Caco-2 (cell line): ENCODE measurements at regions not wholly inside any gene's neighbourhood (a gene's known extent, or its start where the extent isn't known, plus 50 kb on each side); places are given as distances from the start of the nearest gene placed in this dataset.
"Not testable (repeated sequence)": the region's sequence is repeated elsewhere in the genome, so short reads cannot be mapped to it uniquely, and the experiment has no call there.

ENCODE experiments used
- BruUV-seq: library from RNA; stranded (reverse); fragments of 400-500 nt; replicated peaks from 2 replicates; lab custom pipeline; 2021; lab: Mats Ljungman, UMichigan
- CTCF ChIA-PET: fragments of 300-600 bp; sonication (Branson Sonifier 250); formaldehyde crosslinking; loops from one replicate; lab custom pipeline; 2022; ENCODE audit warnings: antibody characterized with exemption; lab: Charles Lee
- POLR2A ChIA-PET: fragments of 300-600 bp; sonication (Branson Sonifier 250); formaldehyde crosslinking; loops from one replicate; lab custom pipeline; 2022; ENCODE audit warnings: antibody characterized with exemption; lab: Charles Lee
- DNase-seq, 2 experiments: peaks; one replicate each; pipeline versions ENCODE4 v3.0.0 to v3.0.0-alpha.2; 2020 to 2022
- H3K27me3 ChIP-seq: replicated peaks from 2 replicates; pipeline ENCODE4 v1.6.0; 2011; ENCODE audit warnings: low read length; ENCODE audit not compliant: control insufficient read depth, insufficient read depth
- H3K36me3 ChIP-seq: 2 replicates; pipeline ENCODE4 v1.5.1; 2011; ENCODE audit warnings: low read length; ENCODE audit not compliant: control insufficient read depth, insufficient read depth
- H3K4me1 ChIP-seq: fragments of 250-450 bp; sonication (Bioruptor Pico); 2 replicates; pipeline ENCODE4 v1.5.1; 2020; ENCODE audit warnings: mild to moderate bottlenecking
- H3K4me3 ChIP-seq: 2 replicates; pipeline ENCODE4 v1.5.1; 2011; ENCODE audit warnings: low read depth, mild to moderate bottlenecking, control low read depth, low read length
- H3K9me3 ChIP-seq: fragments of 250-450 bp; sonication (Bioruptor Pico); 2 replicates; pipeline ENCODE4 v1.5.1; 2020; ENCODE audit warnings: mild to moderate bottlenecking, moderate library complexity
- H3K27ac Mint-ChIP-seq: one replicate; pipeline ENCODE4 v1.8.0; 2022; ENCODE audit warnings: mixed read lengths; ENCODE audit not compliant: unreplicated experiment
- H3K27me3 Mint-ChIP-seq: one replicate; pipeline ENCODE4 v1.8.0; 2022; ENCODE audit warnings: mixed read lengths; ENCODE audit not compliant: insufficient read depth, unreplicated experiment
- H3K36me3 Mint-ChIP-seq: one replicate; pipeline ENCODE4 v1.8.0; 2022; ENCODE audit warnings: mild to moderate bottlenecking, mixed read lengths; ENCODE audit not compliant: insufficient read depth, unreplicated experiment
- H3K4me1 Mint-ChIP-seq: one replicate; pipeline ENCODE4 v1.8.0; 2022; ENCODE audit warnings: low read depth, mixed read lengths; ENCODE audit not compliant: unreplicated experiment
- H3K4me3 Mint-ChIP-seq: one replicate; pipeline ENCODE4 v1.8.0; 2022; ENCODE audit warnings: mild to moderate bottlenecking, moderate library complexity, mixed read lengths; ENCODE audit not compliant: unreplicated experiment
- H3K9me3 Mint-ChIP-seq: one replicate; pipeline ENCODE4 v1.8.0; 2022; ENCODE audit warnings: mixed read lengths; ENCODE audit not compliant: unreplicated experiment
- intact Hi-C: fragments of 100-400 bp; cut with micrococcal nuclease; formaldehyde crosslinking; loops from one replicate; pipeline ENCODE4 v1.10.0; 2022; ENCODE audit not compliant: unreplicated experiment
- TF ChIP-seq, protein P1 (sequence below), 2 experiments: fragments of 200-600 bp in 1 of 2; IDR thresholded peaks; 1 replicate in 1 of 2; 2 replicates in 1 of 2; pipeline versions ENCODE4 v1.5.1 to v1.8.0; 2011 to 2022; ENCODE audit warnings: antibody characterized with exemption in 1 of 2, control low read depth in 1 of 2, inconsistent platforms in 1 of 2, low read depth in 1 of 2, low read length in 1 of 2, mild to moderate bottlenecking in 1 of 2, moderate library complexity in 1 of 2; ENCODE audit not compliant: insufficient read depth in 1 of 2, severe bottlenecking in 1 of 2, unreplicated experiment in 1 of 2

DNA sequence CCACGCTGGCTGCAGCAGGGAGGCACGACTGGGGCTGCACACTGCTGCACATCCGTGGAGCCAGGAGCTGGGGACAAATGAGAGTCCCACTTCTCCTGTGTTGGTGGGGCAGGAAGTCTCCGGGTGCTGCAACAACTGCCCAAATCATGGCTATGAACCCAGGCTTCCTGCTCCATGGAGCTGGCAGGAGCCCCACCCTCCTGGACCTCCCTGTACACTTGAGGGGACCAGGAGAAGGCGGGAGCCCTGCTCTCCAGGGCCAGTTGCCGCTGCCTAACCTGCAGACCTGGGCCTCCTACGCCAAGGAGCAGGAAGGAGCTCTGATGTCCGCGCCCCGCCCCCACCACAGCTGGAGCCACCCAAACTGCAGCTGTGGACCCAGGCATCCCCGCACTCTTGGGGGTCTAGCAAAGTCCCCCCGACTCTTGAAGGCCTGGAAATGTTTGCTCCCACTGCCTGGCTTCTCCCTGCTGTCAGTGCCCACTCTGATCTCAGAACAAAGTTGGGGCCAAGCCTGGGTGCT, 752.1 kb upstream of the PCDH20 start:
- CTCF ChIA-PET = no interaction called here
- H3K9me3 ChIP-seq = no peaks in the 10 kb centered on the region
- H3K4me3 ChIP-seq = no peak overlapping the region
- no peaks in the 10 kb centered on the region for H3K36me3 ChIP-seq
- intact Hi-C loops = no loop called here
- no peaks in the 10 kb centered on the region for H3K4me1 Mint-ChIP-seq
- TF ChIP-seq, protein P1, sequence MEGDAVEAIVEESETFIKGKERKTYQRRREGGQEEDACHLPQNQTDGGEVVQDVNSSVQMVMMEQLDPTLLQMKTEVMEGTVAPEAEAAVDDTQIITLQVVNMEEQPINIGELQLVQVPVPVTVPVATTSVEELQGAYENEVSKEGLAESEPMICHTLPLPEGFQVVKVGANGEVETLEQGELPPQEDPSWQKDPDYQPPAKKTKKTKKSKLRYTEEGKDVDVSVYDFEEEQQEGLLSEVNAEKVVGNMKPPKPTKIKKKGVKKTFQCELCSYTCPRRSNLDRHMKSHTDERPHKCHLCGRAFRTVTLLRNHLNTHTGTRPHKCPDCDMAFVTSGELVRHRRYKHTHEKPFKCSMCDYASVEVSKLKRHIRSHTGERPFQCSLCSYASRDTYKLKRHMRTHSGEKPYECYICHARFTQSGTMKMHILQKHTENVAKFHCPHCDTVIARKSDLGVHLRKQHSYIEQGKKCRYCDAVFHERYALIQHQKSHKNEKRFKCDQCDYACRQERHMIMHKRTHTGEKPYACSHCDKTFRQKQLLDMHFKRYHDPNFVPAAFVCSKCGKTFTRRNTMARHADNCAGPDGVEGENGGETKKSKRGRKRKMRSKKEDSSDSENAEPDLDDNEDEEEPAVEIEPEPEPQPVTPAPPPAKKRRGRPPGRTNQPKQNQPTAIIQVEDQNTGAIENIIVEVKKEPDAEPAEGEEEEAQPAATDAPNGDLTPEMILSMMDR (IDR thresholded peaks at IDR 0.05; ENCODE audit: insufficient read depth in 1 of 2, low read depth in 1 of 2, low read length in 1 of 2, severe bottlenecking in 1 of 2, unreplicated experiment in 1 of 2) = no peak
- no peak overlapping the region for H3K27ac Mint-ChIP-seq
- no peaks in the 10 kb centered on the region for H3K27me3 ChIP-seq
- H3K9me3 Mint-ChIP-seq = peaks cover 8% of the 10 kb centered on the region
- DNase-seq = no peak
- no TSS peak for BruUV-seq
- no peak overlapping the region for H3K4me3 Mint-ChIP-seq
- POLR2A ChIA-PET = no interaction called here
- H3K4me1 ChIP-seq = no peaks in the 10 kb centered on the region
- H3K36me3 Mint-ChIP-seq = no peaks in the 10 kb centered on the region
- H3K27me3 Mint-ChIP-seq = no peaks in the 10 kb centered on the region

DNA sequence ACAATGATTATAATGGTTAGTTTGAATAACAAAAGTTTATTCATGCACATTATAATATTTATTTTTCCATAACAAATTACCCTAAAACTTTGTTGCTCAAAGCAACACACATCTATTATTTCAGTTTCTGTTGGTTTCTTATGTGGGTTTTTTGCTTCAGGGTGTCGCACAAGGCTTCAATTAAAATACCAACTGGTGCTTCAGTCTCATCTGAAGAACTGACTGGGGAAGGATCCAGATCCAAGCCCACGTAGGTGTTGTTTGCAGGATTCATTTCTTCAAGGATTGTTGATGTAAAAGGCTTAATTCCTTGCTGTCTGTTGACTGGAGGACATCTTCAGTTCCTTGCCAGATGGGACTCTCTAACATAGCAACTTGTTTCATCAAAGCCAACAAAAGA, 747.2 kb upstream of the PCDH20 start:
- H3K36me3 Mint-ChIP-seq = no peaks in the 10 kb centered on the region
- DNase-seq = no peak
- H3K9me3 Mint-ChIP-seq = no peaks in the 10 kb centered on the region
- Histone ChIP-seq H3K27me3 (no peaks in the 10 kb centered on the region), H3K4me1 (no peaks in the 10 kb centered on the region), H3K36me3 (no peaks in the 10 kb centered on the region), H3K4me3 (no peak overlapping the region), H3K9me3 (no peaks in the 10 kb centered on the region)
- CTCF ChIA-PET = no interaction called here
- BruUV-seq = no TSS peak
- POLR2A ChIA-PET = no interaction called here
- TF ChIP-seq, protein P1 (IDR thresholded peaks at IDR 0.05; ENCODE audit: insufficient read depth in 1 of 2, low read depth in 1 of 2, low read length in 1 of 2, severe bottlenecking in 1 of 2, unreplicated experiment in 1 of 2) = no peak
- no peaks in the 10 kb centered on the region for H3K4me1 Mint-ChIP-seq
- H3K4me3 Mint-ChIP-seq = no peak overlapping the region
- H3K27ac Mint-ChIP-seq = no peak overlapping the region
- intact Hi-C loops = no loop called here
- no peaks in the 10 kb centered on the region for H3K27me3 Mint-ChIP-seq

DNA sequence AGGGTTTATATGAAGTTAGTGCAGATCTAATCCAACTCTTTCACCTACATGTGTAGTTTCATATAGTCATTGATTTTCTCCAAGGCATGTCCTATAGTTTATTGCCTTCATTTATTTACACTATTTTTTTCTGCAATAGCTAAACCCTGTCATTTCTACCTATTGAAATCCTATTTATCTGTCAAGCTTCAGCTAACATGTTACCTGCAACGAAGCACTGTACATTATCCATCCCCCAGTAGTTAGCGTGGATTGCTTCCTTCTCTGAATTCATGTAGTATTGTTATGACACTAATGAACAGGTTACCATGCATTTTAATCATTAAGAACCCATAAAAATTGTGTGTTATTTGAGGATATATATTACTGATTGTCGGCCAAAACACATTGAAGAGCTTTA, 742.9 kb upstream of the PCDH20 start:
- ChIA-PET POLR2A (no interaction called here), CTCF (no interaction called here)
- H3K27me3 Mint-ChIP-seq = no peaks in the 10 kb centered on the region
- no peaks in the 10 kb centered on the region for H3K36me3 Mint-ChIP-seq
- intact Hi-C loops = no loop called here
- no peaks in the 10 kb centered on the region for H3K9me3 ChIP-seq
- no peak overlapping the region for H3K4me3 Mint-ChIP-seq
- H3K27ac Mint-ChIP-seq = no peak overlapping the region
- H3K36me3 ChIP-seq = no peaks in the 10 kb centered on the region
- no peaks in the 10 kb centered on the region for H3K27me3 ChIP-seq
- DNase-seq = no peak
- TF ChIP-seq, protein P1 (IDR thresholded peaks at IDR 0.05; ENCODE audit: insufficient read depth in 1 of 2, low read depth in 1 of 2, low read length in 1 of 2, severe bottlenecking in 1 of 2, unreplicated experiment in 1 of 2) = no peak
- no peaks in the 10 kb centered on the region for H3K4me1 ChIP-seq
- peaks cover 12% of the 10 kb centered on the region for H3K9me3 Mint-ChIP-seq
- H3K4me1 Mint-ChIP-seq = peaks cover 10% of the 10 kb centered on the region
- no peak overlapping the region for H3K4me3 ChIP-seq
- no TSS peak for BruUV-seq

DNA sequence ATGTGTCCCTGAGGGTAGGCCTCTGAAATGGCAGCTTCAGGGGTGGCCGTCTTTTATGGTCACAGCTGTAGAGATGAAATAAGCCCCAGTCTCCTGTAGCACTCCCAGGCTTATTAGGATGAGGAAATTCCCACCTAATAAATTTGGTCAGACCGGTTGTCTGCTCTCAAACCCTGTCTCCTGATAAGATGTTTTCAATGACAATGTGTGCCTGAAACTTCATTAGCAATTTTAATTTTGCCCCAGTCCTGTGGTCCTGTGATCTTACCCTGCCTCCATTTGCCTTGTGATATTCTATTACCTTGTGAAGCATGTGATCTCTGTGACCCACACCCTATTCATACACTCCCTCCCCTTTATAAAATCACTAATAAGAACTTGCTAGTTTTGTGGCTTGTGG, 736.1 kb upstream of the PCDH20 start:
- DNase-seq, H3K9me3 ChIP-seq, H3K4me3 ChIP-seq, H3K27me3 Mint-ChIP-seq, intact Hi-C loops, H3K36me3 Mint-ChIP-seq, H3K36me3 ChIP-seq, H3K4me1 ChIP-seq, H3K27me3 ChIP-seq, POLR2A ChIA-PET, CTCF ChIA-PET, H3K4me3 Mint-ChIP-seq, H3K4me1 Mint-ChIP-seq, BruUV-seq, H3K27ac Mint-ChIP-seq: not testable (repeated sequence)
- peaks cover 28% of the 10 kb centered on the region for H3K9me3 Mint-ChIP-seq
